ENCODE measurements at regions not wholly inside any gene's neighbourhood (a gene's known extent, or its start where the extent isn't known, plus 50 kb on each side); places are given as distances from the start of the nearest gene placed in this dataset.

DNA sequence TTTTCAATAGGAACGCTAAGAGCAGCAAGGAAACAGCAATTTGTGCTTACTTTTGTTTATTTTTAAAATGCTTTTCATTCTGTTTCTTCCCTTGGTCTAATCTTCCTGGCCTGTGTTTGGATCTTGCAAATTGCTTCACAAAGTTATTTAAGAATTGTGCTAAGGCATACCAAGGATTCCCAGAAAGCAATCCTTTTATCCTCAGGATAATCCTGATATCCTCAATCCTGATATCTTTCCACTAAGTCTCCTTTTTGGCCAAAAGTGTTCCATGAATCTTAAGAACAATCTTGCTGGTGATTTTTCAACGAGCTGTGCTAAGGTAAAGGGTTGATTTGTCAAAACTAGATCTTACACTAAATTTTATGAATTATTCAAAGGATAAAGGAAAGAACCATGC, 1577.9 kb downstream of the PLA2G4A start:
- Histone ChIP-seq H3K9ac (ENCODE audit: low read length) (no peak overlapping the region), H2AFZ (ENCODE audit: low read length) (no peak overlapping the region)
- TF ChIP-seq EZH2 (optimal IDR thresholded peaks at IDR 0.05; ENCODE audit: low read depth, low read length) (no peak), EZH2phosphoT487 (IDR thresholded peaks at IDR 0.05; ENCODE audit: low read length) (no peak)
- TF ChIP-seq, protein P1, sequence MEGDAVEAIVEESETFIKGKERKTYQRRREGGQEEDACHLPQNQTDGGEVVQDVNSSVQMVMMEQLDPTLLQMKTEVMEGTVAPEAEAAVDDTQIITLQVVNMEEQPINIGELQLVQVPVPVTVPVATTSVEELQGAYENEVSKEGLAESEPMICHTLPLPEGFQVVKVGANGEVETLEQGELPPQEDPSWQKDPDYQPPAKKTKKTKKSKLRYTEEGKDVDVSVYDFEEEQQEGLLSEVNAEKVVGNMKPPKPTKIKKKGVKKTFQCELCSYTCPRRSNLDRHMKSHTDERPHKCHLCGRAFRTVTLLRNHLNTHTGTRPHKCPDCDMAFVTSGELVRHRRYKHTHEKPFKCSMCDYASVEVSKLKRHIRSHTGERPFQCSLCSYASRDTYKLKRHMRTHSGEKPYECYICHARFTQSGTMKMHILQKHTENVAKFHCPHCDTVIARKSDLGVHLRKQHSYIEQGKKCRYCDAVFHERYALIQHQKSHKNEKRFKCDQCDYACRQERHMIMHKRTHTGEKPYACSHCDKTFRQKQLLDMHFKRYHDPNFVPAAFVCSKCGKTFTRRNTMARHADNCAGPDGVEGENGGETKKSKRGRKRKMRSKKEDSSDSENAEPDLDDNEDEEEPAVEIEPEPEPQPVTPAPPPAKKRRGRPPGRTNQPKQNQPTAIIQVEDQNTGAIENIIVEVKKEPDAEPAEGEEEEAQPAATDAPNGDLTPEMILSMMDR (IDR thresholded peaks at IDR 0.05; ENCODE audit: low read length): no peak

DNA sequence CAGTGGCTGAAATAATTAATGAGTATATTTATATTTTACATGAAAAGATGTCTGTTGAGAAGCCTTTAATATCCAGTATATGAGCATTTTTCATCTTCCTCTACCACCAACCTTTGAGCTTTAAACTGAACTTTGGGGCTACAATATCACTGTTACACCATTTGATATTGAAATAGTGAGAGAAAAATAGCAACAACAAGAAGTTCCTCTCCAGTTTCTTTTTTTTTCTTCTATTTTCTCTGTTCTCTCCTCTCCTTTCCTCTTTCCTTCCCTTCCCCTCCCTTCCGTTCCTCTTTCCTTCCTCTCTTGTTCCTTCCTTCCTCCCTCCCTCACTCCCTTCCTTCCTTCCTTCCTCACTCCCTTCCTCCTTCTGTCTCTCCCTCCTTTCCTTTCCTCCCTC, 1591.4 kb downstream of the PLA2G4A start:
- Histone ChIP-seq H3K9me2 (replicated peaks; ENCODE audit: insufficient read depth, low read length) (no peaks in the 10 kb centered on the region), H3K4me3 (ENCODE audit: low read length) (no peak overlapping the region), H3K27me3 (replicated peaks; ENCODE audit: insufficient read depth, low read length) (no peaks in the 10 kb centered on the region), H3K4me2 (ENCODE audit: low read depth, low read length) (no peak overlapping the region), H3K36me3 (replicated peaks; ENCODE audit: insufficient read depth, low read length) (no peaks in the 10 kb centered on the region), H3F3A (ENCODE audit: insufficient read depth, low read length) (0 out of 2 replicates have a peak, but pooled peaks cover 3% of the 10 kb centered on the region), H3K9ac (ENCODE audit: low read length) (no peak overlapping the region), H4K20me1 (ENCODE audit: insufficient read depth, low read length) (no peaks in the 10 kb centered on the region), H3K9me3 (replicated peaks; ENCODE audit: insufficient read depth, low read length) (no peaks in the 10 kb centered on the region), H2AFZ (ENCODE audit: low read length) (no peak overlapping the region), H3K27ac (ENCODE audit: low read length) (no peak overlapping the region), H3K4me1 (ENCODE audit: low read length) (peaks cover 16% of the 10 kb centered on the region), H3K79me2 (ENCODE audit: low read length) (no peaks in the 10 kb centered on the region)
- DNase-seq: no peak
- TF ChIP-seq EZH2phosphoT487 (IDR thresholded peaks at IDR 0.05; ENCODE audit: low read length): no peak
- TF ChIP-seq, protein P1 (IDR thresholded peaks at IDR 0.05; ENCODE audit: low read length): no peak

More for the DNA sequence above, 1577.9 kb downstream of the PLA2G4A start:
- Histone ChIP-seq H3K4me1 (ENCODE audit: low read length) (no peaks in the 10 kb centered on the region), H3K4me2 (ENCODE audit: low read depth, low read length) (no peak overlapping the region), H3K36me3 (replicated peaks; ENCODE audit: insufficient read depth, low read length) (no peaks in the 10 kb centered on the region), H3F3A (ENCODE audit: insufficient read depth, low read length) (no peaks in the 10 kb centered on the region), H3K79me2 (ENCODE audit: low read length) (no peaks in the 10 kb centered on the region), H3K27ac (ENCODE audit: low read length) (no peak overlapping the region), H3K9me2 (replicated peaks; ENCODE audit: insufficient read depth, low read length) (no peaks in the 10 kb centered on the region), H3K4me3 (ENCODE audit: low read length) (no peak overlapping the region), H3K27me3 (replicated peaks; ENCODE audit: insufficient read depth, low read length) (no peaks in the 10 kb centered on the region), H4K20me1 (ENCODE audit: insufficient read depth, low read length) (no peaks in the 10 kb centered on the region), H3K9me3 (replicated peaks; ENCODE audit: insufficient read depth, low read length) (no peaks in the 10 kb centered on the region)
- DNase-seq: no peak

DNA sequence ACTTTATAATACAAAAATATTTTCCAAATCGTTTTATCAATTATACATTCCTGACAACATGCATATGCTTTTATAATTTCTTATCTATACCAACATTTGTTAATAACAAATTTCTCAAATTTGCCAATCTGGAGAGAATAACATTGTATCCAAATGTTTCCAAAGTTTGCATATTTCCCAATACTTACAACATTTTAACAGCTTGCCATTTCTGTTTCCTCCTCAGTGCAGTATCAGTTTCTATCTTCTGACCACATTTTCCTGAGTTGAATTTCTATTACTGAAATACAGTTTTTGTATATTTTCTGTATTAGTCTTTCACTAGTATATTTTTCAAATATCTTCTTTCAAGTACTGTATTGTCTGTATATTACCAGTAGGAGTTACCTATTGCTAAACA, 1594.3 kb downstream of the PLA2G4A start:
- 0 out of 2 replicates have a peak, but pooled peaks cover 3% of the 10 kb centered on the region for H3F3A ChIP-seq (ENCODE audit: insufficient read depth, low read length)
- H3K4me3 ChIP-seq (ENCODE audit: low read length): no peak overlapping the region

More for the DNA sequence above, 1594.3 kb downstream of the PLA2G4A start:
- TF ChIP-seq, protein P1 (IDR thresholded peaks at IDR 0.05; ENCODE audit: low read length): no peak
- TF ChIP-seq EZH2phosphoT487 (IDR thresholded peaks at IDR 0.05; ENCODE audit: low read length): no peak
- TF ChIP-seq EZH2 (optimal IDR thresholded peaks at IDR 0.05; ENCODE audit: low read depth, low read length): no peak
- H3K36me3 ChIP-seq (replicated peaks; ENCODE audit: insufficient read depth, low read length): no peaks in the 10 kb centered on the region
- H3K27me3 ChIP-seq (replicated peaks; ENCODE audit: insufficient read depth, low read length): no peaks in the 10 kb centered on the region
- H3K9me3 ChIP-seq (replicated peaks; ENCODE audit: insufficient read depth, low read length): no peaks in the 10 kb centered on the region
- peak overlapping the region; percentile 26 for H3K4me2 ChIP-seq (ENCODE audit: low read depth, low read length)
- peak; percentile 46 for DNase-seq
- H2AFZ ChIP-seq (ENCODE audit: low read length): no peak overlapping the region
- H3K4me1 ChIP-seq (ENCODE audit: low read length): peaks cover 16% of the 10 kb centered on the region
- no peaks in the 10 kb centered on the region for H4K20me1 ChIP-seq (ENCODE audit: insufficient read depth, low read length)
- no peak overlapping the region for H3K27ac ChIP-seq (ENCODE audit: low read length)
- no peaks in the 10 kb centered on the region for H3K9me2 ChIP-seq (replicated peaks; ENCODE audit: insufficient read depth, low read length)
- H3K79me2 ChIP-seq (ENCODE audit: low read length): no peaks in the 10 kb centered on the region
- no peak overlapping the region for H3K9ac ChIP-seq (ENCODE audit: low read length)

Measured in MM.1S (cell line).